ENCODE measurements at regions not wholly inside any gene's neighbourhood (a gene's known extent, or its start where the extent isn't known, plus 50 kb on each side); places are given as distances from the start of the nearest gene placed in this dataset.

DNA sequence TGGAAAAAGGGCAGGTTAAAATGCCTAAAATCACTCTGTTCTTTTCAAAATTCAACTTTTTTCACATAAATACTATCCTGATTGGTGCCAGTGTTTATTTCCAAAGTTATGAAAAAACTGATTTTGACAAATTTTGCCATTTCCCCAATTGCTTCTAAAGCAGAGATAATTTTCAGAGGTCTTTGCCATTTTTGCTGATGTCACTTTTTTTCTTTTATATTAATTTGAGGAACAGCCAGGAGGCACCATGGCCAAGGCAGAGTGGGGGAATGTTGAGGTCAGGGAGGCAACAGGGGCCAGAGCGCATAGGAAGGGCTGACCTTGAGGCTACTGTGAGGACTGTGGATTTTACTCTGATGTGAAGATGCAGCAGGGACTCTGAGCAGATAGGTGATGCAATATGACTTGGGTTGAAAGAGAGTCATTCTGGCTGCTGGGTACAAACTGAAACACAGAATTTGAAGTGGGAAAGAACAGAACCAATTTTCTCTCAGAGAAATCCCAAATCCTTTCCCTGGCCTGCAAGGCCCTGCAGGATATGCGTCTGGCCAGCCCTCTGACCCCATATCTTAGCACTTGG lies 75.1 kb upstream of the LDAH start:
- Histone ChIP-seq H3K27ac (ENCODE audit: low read depth in 1 of 2, low read length in 1 of 2) (no peak overlapping the region), H3K9ac (ENCODE audit: insufficient read depth in 1 of 2, low read length in 2 of 2) (no peak overlapping the region), H3K9me3 (ENCODE audit: control insufficient read depth in 4 of 4, insufficient read depth in 3 of 4, low read length in 3 of 4) (peaks cover 0 to 2% (median 0%) of the 10 kb centered on the region in 4 donors), H3K27me3 (ENCODE audit: control insufficient read depth in 3 of 3, insufficient read depth in 3 of 3, low read length in 2 of 3) (no peaks in the 10 kb centered on the region), H3K4me1 (ENCODE audit: control insufficient read depth in 5 of 5, insufficient read depth in 5 of 5, low read length in 5 of 5) (no peaks in the 10 kb centered on the region), H3K36me3 (ENCODE audit: control insufficient read depth in 4 of 4, insufficient read depth in 4 of 4, low read length in 4 of 4) (no peaks in the 10 kb centered on the region), H3K4me3 (no peak overlapping the region)
- DNase-seq (no peak), ATAC-seq (ENCODE audit: insufficient read depth, low FRiP score) (no peak)
- TF ChIP-seq, protein P1, sequence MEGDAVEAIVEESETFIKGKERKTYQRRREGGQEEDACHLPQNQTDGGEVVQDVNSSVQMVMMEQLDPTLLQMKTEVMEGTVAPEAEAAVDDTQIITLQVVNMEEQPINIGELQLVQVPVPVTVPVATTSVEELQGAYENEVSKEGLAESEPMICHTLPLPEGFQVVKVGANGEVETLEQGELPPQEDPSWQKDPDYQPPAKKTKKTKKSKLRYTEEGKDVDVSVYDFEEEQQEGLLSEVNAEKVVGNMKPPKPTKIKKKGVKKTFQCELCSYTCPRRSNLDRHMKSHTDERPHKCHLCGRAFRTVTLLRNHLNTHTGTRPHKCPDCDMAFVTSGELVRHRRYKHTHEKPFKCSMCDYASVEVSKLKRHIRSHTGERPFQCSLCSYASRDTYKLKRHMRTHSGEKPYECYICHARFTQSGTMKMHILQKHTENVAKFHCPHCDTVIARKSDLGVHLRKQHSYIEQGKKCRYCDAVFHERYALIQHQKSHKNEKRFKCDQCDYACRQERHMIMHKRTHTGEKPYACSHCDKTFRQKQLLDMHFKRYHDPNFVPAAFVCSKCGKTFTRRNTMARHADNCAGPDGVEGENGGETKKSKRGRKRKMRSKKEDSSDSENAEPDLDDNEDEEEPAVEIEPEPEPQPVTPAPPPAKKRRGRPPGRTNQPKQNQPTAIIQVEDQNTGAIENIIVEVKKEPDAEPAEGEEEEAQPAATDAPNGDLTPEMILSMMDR (IDR thresholded peaks at IDR 0.05; ENCODE audit: control extremely low read depth, extremely low read depth): no peak
- 89% methylated on average over 2 of the region's 2 CpGs for WGBS, 2 donors

GRCh38 chr2:20897047-20897446 lies 74.1 kb upstream of the LDAH start:
- Histone ChIP-seq H3K4me1 (ENCODE audit: control insufficient read depth in 5 of 5, insufficient read depth in 5 of 5, low read length in 5 of 5) (no peaks in the 10 kb centered on the region), H3K9ac (ENCODE audit: insufficient read depth in 1 of 2, low read length in 2 of 2) (no peak overlapping the region), H3K27me3 (ENCODE audit: control insufficient read depth in 3 of 3, insufficient read depth in 3 of 3, low read length in 2 of 3) (no peaks in the 10 kb centered on the region), H3K9me3 (ENCODE audit: control insufficient read depth in 4 of 4, insufficient read depth in 3 of 4, low read length in 3 of 4) (peaks cover 0 to 2% (median 0%) of the 10 kb centered on the region in 4 donors), H3K4me3 (no peak overlapping the region), H3K27ac (ENCODE audit: low read depth in 1 of 2, low read length in 1 of 2) (no peak overlapping the region), H3K36me3 (ENCODE audit: control insufficient read depth in 4 of 4, insufficient read depth in 4 of 4, low read length in 4 of 4) (no peaks in the 10 kb centered on the region)
- whole genome bisulfite sequencing, 2 donors: 69 to 73% methylated on average over 3 of the region's 3 CpGs
- ATAC-seq (ENCODE audit: insufficient read depth, low FRiP score) (no peak), DNase-seq (no peak)
- TF ChIP-seq, protein P1 (IDR thresholded peaks at IDR 0.05; ENCODE audit: control extremely low read depth, extremely low read depth): no peak

- peaks cover 0 to 4% (median 0%) of the 10 kb centered on the region in 4 donors for H3K9me3 ChIP-seq (ENCODE audit: control insufficient read depth in 4 of 4, insufficient read depth in 3 of 4, low read length in 3 of 4)
- H3K27ac ChIP-seq (ENCODE audit: low read depth in 1 of 2, low read length in 1 of 2): no peak overlapping the region
- ATAC-seq (ENCODE audit: insufficient read depth, low FRiP score): no peak
- TF ChIP-seq, protein P1 (IDR thresholded peaks at IDR 0.05; ENCODE audit: control extremely low read depth, extremely low read depth): no peak
- whole genome bisulfite sequencing, 2 donors: 58 to 77% methylated on average over 5 of the region's 5 CpGs
- H3K4me1 ChIP-seq (ENCODE audit: control insufficient read depth in 5 of 5, insufficient read depth in 5 of 5, low read length in 5 of 5): no peaks in the 10 kb centered on the region
- H3K9ac ChIP-seq (ENCODE audit: insufficient read depth in 1 of 2, low read length in 2 of 2): no peak overlapping the region
- DNase-seq: no peak
- no peaks in the 10 kb centered on the region for H3K27me3 ChIP-seq (ENCODE audit: control insufficient read depth in 3 of 3, insufficient read depth in 3 of 3, low read length in 2 of 3)
- H3K36me3 ChIP-seq (ENCODE audit: control insufficient read depth in 4 of 4, insufficient read depth in 4 of 4, low read length in 4 of 4): no peaks in the 10 kb centered on the region
- H3K4me3 ChIP-seq: no peak overlapping the region
These were observed 61.9 kb upstream of the LDAH start for GRCh38 chr2:20884829-20885228.
